OCI-LY1 (cell line): ENCODE measurements at regions not wholly inside any gene's neighbourhood (a gene's known extent, or its start where the extent isn't known, plus 50 kb on each side); places are given as distances from the start of the nearest gene placed in this dataset.
"Not testable (repeated sequence)": the region's sequence is repeated elsewhere in the genome, so short reads cannot be mapped to it uniquely, and the experiment has no call there.

Experiments
- H2AFZ ChIP-seq: fragments of 200-600 bp; sonication (generic), shearing (Covaris generic); 2 replicates; pipeline ENCODE4 v1.6.0; 2014; ENCODE audit warnings: antibody characterized with exemption, mild to moderate bottlenecking, low read length
- H3F3A ChIP-seq: fragments of 200-600 bp; sonication (generic), shearing (Covaris generic); 2 replicates; pipeline ENCODE4 v1.6.0; 2014; ENCODE audit warnings: mild to moderate bottlenecking, antibody characterized with exemption, low read length, moderate library complexity; ENCODE audit not compliant: insufficient read depth
- H3K27ac ChIP-seq: fragments of 200-600 bp; sonication (generic); 2 replicates; pipeline ENCODE4 v1.5.1; 2014; ENCODE audit warnings: low read length, mixed run types, mild to moderate bottlenecking, low read depth; ENCODE audit not compliant: poor library complexity, severe bottlenecking
- H3K27me3 ChIP-seq: fragments of 200-600 bp; sonication (generic); 2 replicates; pipeline ENCODE4 v1.6.0; 2014; ENCODE audit warnings: antibody characterized with exemption, mild to moderate bottlenecking, low read length, moderate library complexity; ENCODE audit not compliant: insufficient read depth
- H3K36me3 ChIP-seq: fragments of 200-600 bp; sonication (generic); 2 replicates; pipeline ENCODE4 v1.6.1; 2014; ENCODE audit warnings: mild to moderate bottlenecking, antibody characterized with exemption, low read length, moderate library complexity, mixed read lengths; ENCODE audit not compliant: insufficient read depth
- H3K4me1 ChIP-seq: fragments of 200-600 bp; sonication (generic); 2 replicates; pipeline ENCODE4 v1.5.1; 2014; ENCODE audit warnings: mild to moderate bottlenecking, low read length, moderate library complexity; ENCODE audit not compliant: insufficient read depth, severe bottlenecking
- H3K4me2 ChIP-seq: fragments of 200-600 bp; sonication (generic), shearing (Covaris generic); 2 replicates; pipeline ENCODE4 v1.6.1; 2014; ENCODE audit warnings: low read length
- H3K4me3 ChIP-seq: fragments of 200-600 bp; sonication (generic); 2 replicates; pipeline ENCODE4 v1.5.1; 2014; ENCODE audit warnings: low read length, low read depth, mild to moderate bottlenecking, mixed read lengths; ENCODE audit not compliant: poor library complexity, severe bottlenecking
- H3K79me2 ChIP-seq: fragments of 200-600 bp; shearing (Covaris generic); 2 replicates; pipeline ENCODE4 v1.6.1; 2016; ENCODE audit warnings: mixed run types, low read length, mixed read lengths; ENCODE audit not compliant: insufficient read depth
- H3K9ac ChIP-seq: fragments of 200-600 bp; sonication (generic), shearing (Covaris generic); 2 replicates; pipeline ENCODE4 v1.6.1; 2014; ENCODE audit warnings: mild to moderate bottlenecking, low read length, mixed read lengths
- H3K9me2 ChIP-seq: fragments of 200-600 bp; sonication (generic), shearing (Covaris generic); 2 replicates; pipeline ENCODE4 v1.6.1; 2014; ENCODE audit warnings: low read depth, mild to moderate bottlenecking, low read length, mixed read lengths
- H3K9me3 ChIP-seq: fragments of 200-600 bp; shearing (Covaris generic); 2 replicates; pipeline ENCODE4 v1.6.1; 2014; ENCODE audit warnings: low read length, mixed read lengths
- H4K20me1 ChIP-seq: fragments of 200-600 bp; sonication (generic), shearing (Covaris generic); 2 replicates; pipeline ENCODE4 v1.6.0; 2016; ENCODE audit warnings: mild to moderate bottlenecking, low read length; ENCODE audit not compliant: insufficient read depth
- CTCF ChIP-seq: fragments of 200-600 bp; sonication (generic), shearing (Covaris generic); IDR thresholded peaks from 2 replicates; pipeline ENCODE4 v1.5.1; 2017; ENCODE audit warnings: mild to moderate bottlenecking, antibody characterized with exemption, low read length, moderate library complexity, mixed read lengths
- EZH2 ChIP-seq: fragments of 200-600 bp; sonication (generic), shearing (Covaris generic); IDR thresholded peaks from 2 replicates; pipeline ENCODE4 v1.8.0; 2017; ENCODE audit warnings: borderline replicate concordance, mixed run types, mild to moderate bottlenecking, antibody characterized with exemption, low read length, moderate library complexity, mixed read lengths

- no peaks in the 10 kb centered on the region for H3K27me3 ChIP-seq
- no peaks in the 10 kb centered on the region for H4K20me1 ChIP-seq
- H3K9me2 ChIP-seq, result no peaks in the 10 kb centered on the region
- H3K4me2 ChIP-seq, result no peak overlapping the region
- no peak for TF ChIP-seq CTCF
- TF ChIP-seq EZH2, result no peak
- H3K4me3 ChIP-seq, result no peak overlapping the region
- H3K79me2 ChIP-seq, result no peaks in the 10 kb centered on the region
- H3F3A ChIP-seq, result no peaks in the 10 kb centered on the region
- no peak overlapping the region for H3K9ac ChIP-seq
- no peaks in the 10 kb centered on the region for H3K4me1 ChIP-seq
- H3K9me3 ChIP-seq, result no peaks in the 10 kb centered on the region
- no peaks in the 10 kb centered on the region for H3K36me3 ChIP-seq
- no peak overlapping the region for H3K27ac ChIP-seq
- no peak overlapping the region for H2AFZ ChIP-seq
These were observed 934.6 kb downstream of the SOCS6 start for GRCh38 chr18:71223486-71223885.

GRCh38 chr18:71221405-71221804, 932.6 kb downstream of the SOCS6 start:
- no peaks in the 10 kb centered on the region for H3K9me2 ChIP-seq

GRCh38 chr18:71212739-71213138, 923.9 kb downstream of the SOCS6 start:
- H2AFZ ChIP-seq, H3K36me3 ChIP-seq, H3K4me1 ChIP-seq, H3K27ac ChIP-seq, H3F3A ChIP-seq, H3K79me2 ChIP-seq, H3K9ac ChIP-seq, H3K4me3 ChIP-seq, H3K9me3 ChIP-seq, H4K20me1 ChIP-seq, H3K4me2 ChIP-seq, H3K27me3 ChIP-seq, H3K9me2 ChIP-seq: not testable (repeated sequence)

More at GRCh38 chr18:71221405-71221804, 932.6 kb downstream of the SOCS6 start:
- TF ChIP-seq CTCF, result no peak
- no peak for TF ChIP-seq EZH2
- Histone ChIP-seq H3K79me2 (no peaks in the 10 kb centered on the region), H3K36me3 (no peaks in the 10 kb centered on the region), H3K4me1 (no peaks in the 10 kb centered on the region), H3K9ac (no peak overlapping the region), H3F3A (no peaks in the 10 kb centered on the region), H4K20me1 (no peaks in the 10 kb centered on the region), H3K27ac (no peak overlapping the region), H3K4me2 (no peak overlapping the region), H3K9me3 (no peaks in the 10 kb centered on the region), H3K27me3 (no peaks in the 10 kb centered on the region), H3K4me3 (no peak overlapping the region), H2AFZ (no peak overlapping the region)

GRCh38 chr18:71212222-71212621, 923.4 kb downstream of the SOCS6 start:
- Histone ChIP-seq H3K36me3 (no peaks in the 10 kb centered on the region), H2AFZ (no peak overlapping the region), H3K27me3 (no peaks in the 10 kb centered on the region), H3F3A (no peaks in the 10 kb centered on the region), H3K9ac (no peak overlapping the region), H3K4me3 (no peak overlapping the region), H3K4me2 (no peak overlapping the region), H3K9me3 (no peaks in the 10 kb centered on the region), H3K9me2 (no peaks in the 10 kb centered on the region), H3K79me2 (no peaks in the 10 kb centered on the region), H3K4me1 (no peaks in the 10 kb centered on the region), H3K27ac (no peak overlapping the region), H4K20me1 (no peaks in the 10 kb centered on the region)
- TF ChIP-seq EZH2 (no peak), CTCF (no peak)
